Caco-2 (cell line): ENCODE measurements at regions not wholly inside any gene's neighbourhood (a gene's known extent, or its start where the extent isn't known, plus 50 kb on each side); places are given as distances from the start of the nearest gene placed in this dataset.

Source experiments
- BruUV-seq: library from RNA; stranded (reverse); fragments of 400-500 nt; replicated peaks from 2 replicates; lab custom pipeline; 2021; lab: Mats Ljungman, UMichigan
- CTCF ChIA-PET: fragments of 300-600 bp; sonication (Branson Sonifier 250); formaldehyde crosslinking; loops from one replicate; lab custom pipeline; 2022; ENCODE audit warnings: antibody characterized with exemption; lab: Charles Lee
- POLR2A ChIA-PET: fragments of 300-600 bp; sonication (Branson Sonifier 250); formaldehyde crosslinking; loops from one replicate; lab custom pipeline; 2022; ENCODE audit warnings: antibody characterized with exemption; lab: Charles Lee
- DNase-seq, 2 experiments: peaks; one replicate each; pipeline versions ENCODE4 v3.0.0 to v3.0.0-alpha.2; 2020 to 2022
- H3K27me3 ChIP-seq: replicated peaks from 2 replicates; pipeline ENCODE4 v1.6.0; 2011; ENCODE audit warnings: low read length; ENCODE audit not compliant: control insufficient read depth, insufficient read depth
- H3K36me3 ChIP-seq: 2 replicates; pipeline ENCODE4 v1.5.1; 2011; ENCODE audit warnings: low read length; ENCODE audit not compliant: control insufficient read depth, insufficient read depth
- H3K4me1 ChIP-seq: fragments of 250-450 bp; sonication (Bioruptor Pico); 2 replicates; pipeline ENCODE4 v1.5.1; 2020; ENCODE audit warnings: mild to moderate bottlenecking
- H3K4me3 ChIP-seq: 2 replicates; pipeline ENCODE4 v1.5.1; 2011; ENCODE audit warnings: low read depth, mild to moderate bottlenecking, control low read depth, low read length
- H3K9me3 ChIP-seq: fragments of 250-450 bp; sonication (Bioruptor Pico); 2 replicates; pipeline ENCODE4 v1.5.1; 2020; ENCODE audit warnings: mild to moderate bottlenecking, moderate library complexity
- H3K27ac Mint-ChIP-seq: one replicate; pipeline ENCODE4 v1.8.0; 2022; ENCODE audit warnings: mixed read lengths; ENCODE audit not compliant: unreplicated experiment
- H3K27me3 Mint-ChIP-seq: one replicate; pipeline ENCODE4 v1.8.0; 2022; ENCODE audit warnings: mixed read lengths; ENCODE audit not compliant: insufficient read depth, unreplicated experiment
- H3K36me3 Mint-ChIP-seq: one replicate; pipeline ENCODE4 v1.8.0; 2022; ENCODE audit warnings: mild to moderate bottlenecking, mixed read lengths; ENCODE audit not compliant: insufficient read depth, unreplicated experiment
- H3K4me1 Mint-ChIP-seq: one replicate; pipeline ENCODE4 v1.8.0; 2022; ENCODE audit warnings: low read depth, mixed read lengths; ENCODE audit not compliant: unreplicated experiment
- H3K4me3 Mint-ChIP-seq: one replicate; pipeline ENCODE4 v1.8.0; 2022; ENCODE audit warnings: mild to moderate bottlenecking, moderate library complexity, mixed read lengths; ENCODE audit not compliant: unreplicated experiment
- H3K9me3 Mint-ChIP-seq: one replicate; pipeline ENCODE4 v1.8.0; 2022; ENCODE audit warnings: mixed read lengths; ENCODE audit not compliant: unreplicated experiment
- CTCF ChIP-seq, 2 experiments: fragments of 200-600 bp in 1 of 2; IDR thresholded peaks; 1 replicate in 1 of 2; 2 replicates in 1 of 2; pipeline versions ENCODE4 v1.5.1 to v1.8.0; 2011 to 2022; ENCODE audit warnings: antibody characterized with exemption in 1 of 2, control low read depth in 1 of 2, inconsistent platforms in 1 of 2, low read depth in 1 of 2, low read length in 1 of 2, mild to moderate bottlenecking in 1 of 2, moderate library complexity in 1 of 2; ENCODE audit not compliant: insufficient read depth in 1 of 2, severe bottlenecking in 1 of 2, unreplicated experiment in 1 of 2
- intact Hi-C: fragments of 100-400 bp; cut with micrococcal nuclease; formaldehyde crosslinking; loops from one replicate; pipeline ENCODE4 v1.10.0; 2022; ENCODE audit not compliant: unreplicated experiment

DNA sequence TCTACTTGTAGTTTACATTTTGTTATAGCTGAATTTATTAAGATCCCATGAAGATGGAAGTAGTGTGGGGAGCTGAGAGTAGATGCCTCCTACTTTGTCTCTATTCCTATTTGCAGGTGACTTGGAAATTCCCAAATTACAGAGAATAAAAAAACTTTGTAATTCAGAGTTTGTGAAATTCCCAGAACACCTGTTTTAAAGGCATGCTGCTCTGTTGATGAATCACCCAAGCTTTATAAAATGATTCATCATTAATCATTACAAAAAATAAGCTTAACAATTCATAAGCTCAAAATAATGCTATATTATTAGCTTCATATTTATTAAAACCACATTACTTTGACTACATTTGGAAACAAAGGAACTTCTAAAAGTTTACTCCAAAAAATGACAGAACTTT is 856.3 kb downstream of the RPA4 start:
- no peaks in the 10 kb centered on the region for H3K27me3 Mint-ChIP-seq
- POLR2A ChIA-PET: no interaction called here
- H3K9me3 Mint-ChIP-seq: no peaks in the 10 kb centered on the region
- Histone ChIP-seq H3K4me1 (no peaks in the 10 kb centered on the region), H3K27me3 (no peaks in the 10 kb centered on the region), H3K9me3 (no peaks in the 10 kb centered on the region), H3K4me3 (no peak overlapping the region), H3K36me3 (no peaks in the 10 kb centered on the region)
- H3K4me1 Mint-ChIP-seq: no peaks in the 10 kb centered on the region
- no peak overlapping the region for H3K27ac Mint-ChIP-seq
- no TSS peak for BruUV-seq
- no peak for DNase-seq
- intact Hi-C loops: no loop called here
- no peak for TF ChIP-seq CTCF (IDR thresholded peaks at IDR 0.05; ENCODE audit: insufficient read depth in 1 of 2, low read depth in 1 of 2, low read length in 1 of 2, severe bottlenecking in 1 of 2, unreplicated experiment in 1 of 2)
- H3K36me3 Mint-ChIP-seq: no peaks in the 10 kb centered on the region
- CTCF ChIA-PET: no interaction called here
- H3K4me3 Mint-ChIP-seq: no peak overlapping the region

- no peak overlapping the region for H3K4me3 Mint-ChIP-seq
These were observed 857.2 kb downstream of the RPA4 start for GRCh38 chrX:97740886-97741285.

GRCh38 chrX:97743014-97743413 is 859.3 kb downstream of the RPA4 start:
- Mint-ChIP-seq H3K4me1 (no peaks in the 10 kb centered on the region), H3K27me3 (no peaks in the 10 kb centered on the region), H3K36me3 (no peaks in the 10 kb centered on the region), H3K27ac (no peak overlapping the region), H3K4me3 (no peak overlapping the region), H3K9me3 (no peaks in the 10 kb centered on the region)
- no peaks in the 10 kb centered on the region for H3K36me3 ChIP-seq
- no peaks in the 10 kb centered on the region for H3K4me1 ChIP-seq
- no peak overlapping the region for H3K4me3 ChIP-seq
- BruUV-seq: no TSS peak
- H3K9me3 ChIP-seq: no peaks in the 10 kb centered on the region
- POLR2A ChIA-PET: no interaction called here
- DNase-seq: no peak
- TF ChIP-seq CTCF (IDR thresholded peaks at IDR 0.05; ENCODE audit: insufficient read depth in 1 of 2, low read depth in 1 of 2, low read length in 1 of 2, severe bottlenecking in 1 of 2, unreplicated experiment in 1 of 2): no peak
- CTCF ChIA-PET: no interaction called here
- intact Hi-C loops: no loop called here
- no peaks in the 10 kb centered on the region for H3K27me3 ChIP-seq

More at GRCh38 chrX:97740886-97741285, 857.2 kb downstream of the RPA4 start:
- no peaks in the 10 kb centered on the region for H3K27me3 ChIP-seq
- Mint-ChIP-seq H3K27me3 (no peaks in the 10 kb centered on the region), H3K4me1 (no peaks in the 10 kb centered on the region), H3K9me3 (no peaks in the 10 kb centered on the region), H3K27ac (no peak overlapping the region), H3K36me3 (no peaks in the 10 kb centered on the region)
- H3K4me1 ChIP-seq: no peaks in the 10 kb centered on the region
- TF ChIP-seq CTCF (IDR thresholded peaks at IDR 0.05; ENCODE audit: insufficient read depth in 1 of 2, low read depth in 1 of 2, low read length in 1 of 2, severe bottlenecking in 1 of 2, unreplicated experiment in 1 of 2): no peak
- no peak for DNase-seq
- BruUV-seq: no TSS peak
- intact Hi-C loops: no loop called here
- ChIA-PET POLR2A (no interaction called here), CTCF (no interaction called here)
- H3K9me3 ChIP-seq: no peaks in the 10 kb centered on the region
- H3K4me3 ChIP-seq: no peak overlapping the region
- no peaks in the 10 kb centered on the region for H3K36me3 ChIP-seq
